Astrocyte (in vitro differentiated cells and primary cell): ENCODE measurements at regions not wholly inside any gene's neighbourhood (a gene's known extent, or its start where the extent isn't known, plus 50 kb on each side); places are given as distances from the start of the nearest gene placed in this dataset.

ENCODE experiments used
- EZH2 ChIP-seq: IDR thresholded peaks from 2 replicates; pipeline ENCODE4 v1.6.1; 2012; ENCODE audit warnings: mild to moderate bottlenecking, low read length, inconsistent platforms; ENCODE audit not compliant: insufficient read depth
- TF ChIP-seq, protein P1 (sequence below): IDR thresholded peaks from 2 replicates; pipeline ENCODE4 v1.5.1; 2011; ENCODE audit warnings: low read depth, mild to moderate bottlenecking, inconsistent platforms, low read length, moderate library complexity; ENCODE audit not compliant: insufficient read depth

DNA sequence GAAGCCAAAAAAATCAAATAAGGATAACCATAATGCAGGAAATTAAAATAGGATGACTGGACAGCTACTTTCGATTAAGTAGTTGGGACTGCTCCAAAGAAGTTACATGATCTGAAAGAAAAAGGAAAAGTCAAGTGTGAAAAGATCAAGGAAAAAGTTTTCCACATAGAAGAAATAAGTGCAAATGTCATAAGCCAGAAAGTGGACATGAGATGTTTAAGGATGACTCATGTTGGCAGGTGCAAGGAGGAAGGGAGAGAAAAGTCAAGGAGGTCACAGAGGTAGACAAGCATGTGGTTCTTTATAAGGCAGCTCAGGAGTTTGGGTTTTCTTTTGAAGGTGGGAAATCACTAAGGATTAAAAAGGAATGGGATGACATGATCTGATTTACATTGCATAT is 89.8 kb upstream of the GPRIN3 start:
- TF ChIP-seq, protein P1, sequence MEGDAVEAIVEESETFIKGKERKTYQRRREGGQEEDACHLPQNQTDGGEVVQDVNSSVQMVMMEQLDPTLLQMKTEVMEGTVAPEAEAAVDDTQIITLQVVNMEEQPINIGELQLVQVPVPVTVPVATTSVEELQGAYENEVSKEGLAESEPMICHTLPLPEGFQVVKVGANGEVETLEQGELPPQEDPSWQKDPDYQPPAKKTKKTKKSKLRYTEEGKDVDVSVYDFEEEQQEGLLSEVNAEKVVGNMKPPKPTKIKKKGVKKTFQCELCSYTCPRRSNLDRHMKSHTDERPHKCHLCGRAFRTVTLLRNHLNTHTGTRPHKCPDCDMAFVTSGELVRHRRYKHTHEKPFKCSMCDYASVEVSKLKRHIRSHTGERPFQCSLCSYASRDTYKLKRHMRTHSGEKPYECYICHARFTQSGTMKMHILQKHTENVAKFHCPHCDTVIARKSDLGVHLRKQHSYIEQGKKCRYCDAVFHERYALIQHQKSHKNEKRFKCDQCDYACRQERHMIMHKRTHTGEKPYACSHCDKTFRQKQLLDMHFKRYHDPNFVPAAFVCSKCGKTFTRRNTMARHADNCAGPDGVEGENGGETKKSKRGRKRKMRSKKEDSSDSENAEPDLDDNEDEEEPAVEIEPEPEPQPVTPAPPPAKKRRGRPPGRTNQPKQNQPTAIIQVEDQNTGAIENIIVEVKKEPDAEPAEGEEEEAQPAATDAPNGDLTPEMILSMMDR: no peak
- TF ChIP-seq EZH2: no peak
